Sciatic nerve (tissue), 2 donors: ENCODE measurements at regions not wholly inside any gene's neighbourhood (a gene's known extent, or its start where the extent isn't known, plus 50 kb on each side); places are given as distances from the start of the nearest gene placed in this dataset.
"Not testable (repeated sequence)": the region's sequence is repeated elsewhere in the genome, so short reads cannot be mapped to it uniquely, and the experiment has no call there.

ENCODE experiments used
- ATAC-seq: fragments of 200-7000 bp; cut with Tn5 transposase; one replicate; pipeline ENCODE4 v1.9.1; 2020; ENCODE audit warnings: mild to moderate bottlenecking, moderate library complexity
- DNase-seq: peaks from one replicate; pipeline ENCODE4 v3.0.0-alpha.2; 2020; ENCODE audit warnings: low spot score
- intact Hi-C: fragments of 100-400 bp; cut with DNase I; formaldehyde crosslinking; loops from one replicate; pipeline ENCODE4 v1.14.2; 2022
- donor health status: DM: no; HTN: no; CAD: no.
- donor health status: DM: no; HTN: no; CAD: no.

GRCh38 chr6:62999796-63000195, 211.5 kb upstream of the FKBP1C start:
- DNase-seq (no peak), ATAC-seq (no peak)
- intact Hi-C loops = no loop called here

GRCh38 chr6:63006018-63006417, 205.3 kb upstream of the FKBP1C start:
- intact Hi-C loops, ATAC-seq, DNase-seq: not testable (repeated sequence)

GRCh38 chr6:63010962-63011361, 200.3 kb upstream of the FKBP1C start:
- DNase-seq, intact Hi-C loops, ATAC-seq: not testable (repeated sequence)

GRCh38 chr6:63014290-63014689, 197.0 kb upstream of the FKBP1C start:
- no peak for ATAC-seq
- intact Hi-C loops = no loop called here
- no peak for DNase-seq

DNA sequence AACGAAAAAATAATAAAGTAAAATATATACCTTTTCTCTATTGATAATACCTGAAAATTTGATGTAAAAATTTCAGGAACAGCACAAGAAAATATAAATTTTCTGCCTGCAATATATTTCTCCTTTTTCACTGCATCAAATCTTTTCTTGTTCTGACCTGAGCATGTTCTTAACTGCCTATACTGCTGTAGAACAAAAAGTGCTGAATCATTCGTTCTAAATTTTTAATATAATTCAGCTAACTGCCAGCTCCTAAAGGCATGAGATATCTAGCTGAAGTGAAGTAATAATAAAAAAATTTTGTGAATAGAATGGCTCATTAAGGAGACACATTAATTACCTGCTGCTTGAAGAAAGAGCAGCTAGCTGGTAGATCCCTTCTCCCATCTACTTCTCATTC, 188.6 kb upstream of the FKBP1C start:
- intact Hi-C loops = no loop called here
- DNase-seq (no peak), ATAC-seq (no peak)

DNA sequence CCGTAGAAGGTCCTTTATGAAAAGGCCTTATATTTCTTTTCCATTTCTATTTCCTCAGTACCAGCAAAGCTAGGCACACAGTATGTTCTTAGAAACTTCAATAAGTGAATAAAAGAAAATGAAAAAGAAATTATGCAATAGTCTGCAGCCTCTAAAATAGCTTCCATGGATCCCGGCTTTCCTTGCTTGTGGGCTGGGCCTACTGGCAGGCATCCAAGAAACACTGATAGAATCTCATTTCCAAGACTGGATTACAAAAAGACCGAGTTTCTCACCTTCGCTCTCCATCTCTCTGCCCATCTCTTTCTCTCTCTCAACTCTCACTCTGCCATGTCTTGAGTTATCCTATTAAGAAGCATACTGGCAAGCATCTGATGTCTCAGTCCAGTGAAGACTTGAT, 187.5 kb upstream of the FKBP1C start:
- ATAC-seq (no peak), DNase-seq (no peak)

DNA sequence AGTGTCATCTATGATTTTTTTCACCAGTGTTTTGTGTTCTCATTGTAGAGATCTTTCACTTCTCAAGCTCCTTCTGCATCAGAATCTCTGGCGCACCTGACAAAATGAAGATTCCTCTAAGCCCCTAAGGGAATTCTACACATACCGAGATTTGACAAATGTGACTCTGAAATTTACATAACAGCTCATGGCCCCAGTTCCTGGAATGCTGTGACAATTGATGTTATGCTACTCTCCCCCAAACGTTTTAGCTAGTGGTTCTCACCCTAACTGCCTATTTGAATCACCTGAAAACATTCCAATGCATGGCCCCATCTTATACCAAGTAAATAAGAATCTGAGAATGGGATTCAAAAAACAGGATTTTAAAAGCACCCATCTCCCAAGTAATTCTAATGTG, 162.1 kb upstream of the FKBP1C start:
- DNase-seq = no peak
- intact Hi-C loops = no loop called here
- ATAC-seq = no peak

More for the DNA sequence above, 187.5 kb upstream of the FKBP1C start:
- intact Hi-C loops = no loop called here

- ATAC-seq, DNase-seq, intact Hi-C loops: not testable (repeated sequence)
These were observed 158.1 kb upstream of the FKBP1C start for GRCh38 chr6:63053206-63053605.

GRCh38 chr6:63058601-63059000, 152.7 kb upstream of the FKBP1C start:
- DNase-seq = no peak
- no peak for ATAC-seq
- intact Hi-C loops = no loop called here

DNA sequence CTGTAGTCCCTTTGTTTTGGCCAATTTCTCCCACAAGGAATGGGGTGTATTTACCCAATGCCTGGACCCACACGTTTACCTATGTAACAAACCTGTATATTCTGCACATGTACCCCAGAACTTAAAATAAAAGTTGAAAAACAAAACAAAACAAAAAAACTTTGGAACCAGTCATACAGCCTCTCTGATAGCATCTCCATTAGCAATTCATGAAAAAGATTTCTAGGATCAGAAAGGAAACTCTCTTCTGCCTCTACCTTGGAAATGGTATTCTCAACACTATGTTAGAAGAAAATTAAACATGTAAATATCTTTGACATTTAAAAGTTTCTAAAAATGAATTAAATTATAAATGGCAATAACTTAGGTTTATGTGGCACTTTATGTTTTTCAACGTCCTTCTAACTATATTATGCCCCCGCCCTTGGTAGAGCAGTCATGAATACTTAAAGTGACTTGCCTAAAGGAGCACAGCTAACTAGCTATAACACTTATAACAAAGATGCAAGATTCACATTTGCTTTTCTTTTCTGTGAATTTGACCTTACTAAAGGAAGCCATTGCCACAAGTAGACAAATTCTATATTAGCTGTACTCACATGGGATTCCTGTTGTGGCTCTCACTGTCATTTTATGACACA, 147.5 kb upstream of the FKBP1C start:
- DNase-seq = no peak
- intact Hi-C loops = no loop called here
- ATAC-seq = no peak

DNA sequence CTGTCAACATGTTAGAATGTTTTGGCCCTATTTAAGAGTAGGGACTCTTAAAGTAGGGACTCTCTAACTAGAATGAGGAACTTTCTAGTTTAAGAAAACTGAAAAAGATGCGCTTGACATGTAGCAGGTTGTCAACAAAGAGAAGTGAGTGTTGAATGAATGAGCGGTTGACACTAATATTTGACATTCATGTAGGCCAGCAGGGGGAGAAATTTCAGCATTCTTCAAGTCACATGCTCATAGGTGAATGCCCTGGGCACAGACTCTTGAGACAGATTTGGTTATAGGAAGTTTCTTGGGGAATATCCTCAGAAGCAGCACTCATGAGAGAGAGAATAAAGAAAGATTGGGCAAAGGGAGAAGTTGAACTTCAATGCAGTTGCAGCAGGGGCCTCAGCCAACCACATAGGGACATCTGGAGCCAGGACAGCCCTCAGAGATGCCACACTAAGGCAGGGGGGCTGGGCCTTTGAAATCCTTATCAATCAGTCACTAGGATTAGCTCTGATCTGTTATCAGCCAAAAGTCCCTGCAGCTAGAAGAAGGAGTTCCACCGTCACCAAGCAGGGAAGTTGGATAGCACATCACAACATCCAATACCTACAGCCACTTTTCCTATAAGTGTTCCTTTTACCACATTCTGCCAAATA, 145.1 kb upstream of the FKBP1C start:
- intact Hi-C loops = no loop called here
- no peak for ATAC-seq
- DNase-seq = no peak

- DNase-seq = no peak
- intact Hi-C loops = loop anchor here (10.0 kb wide), 1 partner anchor 660 kb away; no protein-coding TSS in a partner anchor
- ATAC-seq = no peak
These were observed 116.3 kb upstream of the FKBP1C start for GRCh38 chr6:63094947-63095346.

DNA sequence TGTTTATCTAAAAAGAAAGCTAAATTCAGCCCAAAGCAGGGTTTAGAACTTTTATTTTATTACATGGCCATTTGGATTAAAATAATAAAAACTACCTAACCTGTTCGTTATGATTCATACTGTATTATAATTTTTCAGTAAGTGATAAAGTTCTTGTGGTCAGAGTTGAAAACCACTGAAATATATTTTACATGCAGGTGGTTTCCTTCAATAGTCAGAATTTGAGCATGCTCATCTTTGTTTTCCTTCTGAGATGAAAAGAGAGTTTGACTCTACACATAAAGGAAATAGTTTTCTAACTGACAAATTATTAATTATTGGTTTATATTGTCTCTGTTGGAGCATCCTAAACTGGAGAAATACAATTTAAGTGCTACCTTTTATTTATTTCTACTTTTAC, 114.0 kb upstream of the FKBP1C start:
- intact Hi-C loops = loop anchor here (10.0 kb wide), 1 partner anchor 658 kb away; no protein-coding TSS in a partner anchor
- no peak for ATAC-seq

DNA sequence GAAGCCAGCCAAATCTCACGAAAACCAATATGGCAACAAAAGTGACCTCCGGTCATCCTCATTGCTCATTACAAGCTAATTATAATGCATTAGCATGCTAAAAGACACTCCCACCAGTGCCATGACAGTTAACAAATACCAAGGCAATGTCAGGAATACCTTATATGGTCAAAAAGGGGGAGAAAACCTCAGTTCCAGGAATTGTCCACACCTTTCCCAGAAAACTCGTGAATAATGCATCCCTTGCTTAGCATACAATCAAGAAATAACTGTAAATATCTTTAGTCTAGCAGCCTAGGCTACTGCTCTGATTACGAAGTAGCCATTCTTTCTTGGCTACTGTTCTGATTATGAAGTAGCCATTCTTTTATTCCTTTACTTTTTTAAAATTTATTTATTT, 112.5 kb upstream of the FKBP1C start:
- DNase-seq (no peak), ATAC-seq (no peak)
- intact Hi-C loops = loop anchor here (10.0 kb wide), 1 partner anchor 656 kb away; no protein-coding TSS in a partner anchor

More for the DNA sequence above, 114.0 kb upstream of the FKBP1C start:
- DNase-seq = no peak

- no peak for ATAC-seq
- DNase-seq = no peak
- intact Hi-C loops = loop anchor here (10.0 kb wide), 1 partner anchor 655 kb away; no protein-coding TSS in a partner anchor
These were observed 111.4 kb upstream of the FKBP1C start for GRCh38 chr6:63099772-63100459.

DNA sequence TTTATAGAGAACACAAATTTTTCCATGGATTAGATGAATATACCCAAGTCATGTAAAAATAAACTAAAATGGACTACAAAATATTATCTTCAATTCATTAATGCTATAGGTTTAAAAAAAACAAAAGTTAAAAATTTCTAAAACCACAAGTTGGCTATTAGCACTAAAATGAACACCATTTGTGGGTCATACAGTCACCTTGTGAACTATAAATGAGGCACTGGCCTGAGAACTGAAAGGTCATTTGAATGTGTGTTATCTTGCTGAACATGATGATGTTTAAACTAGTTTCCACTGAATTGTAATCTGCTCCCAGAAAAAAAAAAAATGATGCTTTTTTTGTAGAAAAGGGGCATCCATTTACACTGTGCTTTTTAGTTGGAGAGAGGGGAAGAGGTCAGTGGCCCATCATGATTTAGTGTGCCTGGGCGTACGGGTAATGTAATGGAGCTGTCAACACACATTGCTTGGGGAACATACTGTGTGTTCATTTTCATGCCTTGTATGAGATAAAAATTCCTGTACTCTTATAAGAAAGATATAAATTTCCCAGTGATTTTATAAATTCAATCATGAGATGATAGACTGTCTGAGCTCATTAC, 96.6 kb upstream of the FKBP1C start:
- intact Hi-C loops = no loop called here
- DNase-seq (no peak), ATAC-seq (no peak)

DNA sequence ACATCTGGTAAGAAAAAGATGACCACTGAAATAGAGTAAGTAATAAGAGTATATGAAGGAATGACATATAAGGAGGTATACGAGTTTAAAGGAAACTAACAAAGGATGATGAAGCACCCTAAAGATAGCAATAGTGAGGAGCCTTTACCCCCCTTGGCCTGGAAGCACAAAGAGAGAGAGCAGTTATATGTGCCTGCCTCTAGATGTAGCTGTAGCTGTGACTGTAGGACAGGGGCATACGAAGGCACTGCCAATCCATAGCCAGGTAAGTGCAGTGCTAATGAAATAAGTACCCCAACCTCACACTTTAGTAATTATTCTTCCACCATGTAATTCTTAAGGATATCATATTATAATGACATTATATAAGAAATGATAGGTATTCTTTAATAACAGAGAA, 90.1 kb upstream of the FKBP1C start:
- DNase-seq = no peak
- no peak for ATAC-seq
- intact Hi-C loops = no loop called here

GRCh38 chr6:63140114-63140513, 71.2 kb upstream of the FKBP1C start:
- no peak for ATAC-seq
- intact Hi-C loops = no loop called here
- DNase-seq = no peak

DNA sequence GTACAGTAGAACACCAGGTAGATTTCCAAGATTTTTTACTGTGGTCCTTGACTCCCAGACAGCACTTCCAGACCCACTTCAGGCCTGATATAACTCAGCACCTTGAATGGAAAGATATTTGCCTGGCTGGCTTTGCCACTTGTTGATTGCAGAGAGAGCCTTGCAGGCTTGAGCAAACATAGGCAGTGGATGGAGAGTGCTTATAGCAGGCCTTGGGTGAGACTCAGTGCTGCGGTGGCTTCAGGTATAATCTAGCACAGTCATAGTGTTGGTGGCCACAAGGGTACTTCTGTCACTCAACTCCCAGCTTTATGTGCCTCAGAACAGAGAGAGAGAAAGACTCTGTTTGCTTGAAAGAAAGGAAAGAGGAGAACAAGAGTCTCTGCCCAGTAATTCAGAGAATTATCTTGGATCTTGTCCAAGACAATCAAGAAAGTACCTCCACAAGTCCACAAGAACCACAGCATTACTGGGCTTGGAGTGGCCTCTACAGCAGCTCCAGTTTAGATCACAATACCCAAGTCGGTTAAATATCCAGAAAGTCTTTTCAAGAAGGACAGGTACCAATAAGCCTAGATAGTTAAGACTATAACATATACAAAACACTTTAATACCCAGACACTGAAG, 70.5 kb upstream of the FKBP1C start:
- ATAC-seq (no peak), DNase-seq (no peak)
- intact Hi-C loops = no loop called here
